IPS-18c (cell line): ENCODE measurements at regions not wholly inside any gene's neighbourhood (a gene's known extent, or its start where the extent isn't known, plus 50 kb on each side); places are given as distances from the start of the nearest gene placed in this dataset.
"Not testable (repeated sequence)": the region's sequence is repeated elsewhere in the genome, so short reads cannot be mapped to it uniquely, and the experiment has no call there.

Source experiments
- H3K4me3 ChIP-seq: 2 replicates; pipeline ENCODE4 v1.7.0; 2013; ENCODE audit warnings: low read depth, mild to moderate bottlenecking, low read length, moderate library complexity; ENCODE audit not compliant: insufficient read depth
- H3K9me3 ChIP-seq: one replicate; pipeline ENCODE4 v1.6.1; 2013; ENCODE audit warnings: mild to moderate bottlenecking, low read length, moderate library complexity; ENCODE audit not compliant: control insufficient read depth, insufficient read depth

- Histone ChIP-seq H3K4me3 (no peak overlapping the region), H3K9me3 (no peaks in the 10 kb centered on the region)
Observed at GRCh38 chr16:86725401-86725800, 147.1 kb downstream of the FOXL1 start.

- no peak overlapping the region for H3K4me3 ChIP-seq
- H3K9me3 ChIP-seq: no peaks in the 10 kb centered on the region
Observed at GRCh38 chr16:86726340-86726739, 148.0 kb downstream of the FOXL1 start.

GRCh38 chr16:86727131-86727530 is 148.8 kb downstream of the FOXL1 start:
- H3K4me3 ChIP-seq: no peak overlapping the region
- no peaks in the 10 kb centered on the region for H3K9me3 ChIP-seq

- Histone ChIP-seq H3K4me3 (no peak overlapping the region), H3K9me3 (peaks cover under 1% of the 10 kb centered on the region)
Observed at GRCh38 chr16:86727632-86728031, 149.3 kb downstream of the FOXL1 start.

GRCh38 chr16:86729686-86730085 is 151.3 kb downstream of the FOXL1 start:
- peaks cover 2% of the 10 kb centered on the region for H3K9me3 ChIP-seq

GRCh38 chr16:86730086-86730485 is 151.7 kb downstream of the FOXL1 start:
- Histone ChIP-seq H3K9me3 (peaks cover 2% of the 10 kb centered on the region), H3K4me3 (no peak overlapping the region)

More at GRCh38 chr16:86729686-86730085, 151.3 kb downstream of the FOXL1 start:
- no peak overlapping the region for H3K4me3 ChIP-seq

- H3K4me3 ChIP-seq: no peak overlapping the region
- H3K9me3 ChIP-seq: peaks cover 2% of the 10 kb centered on the region
Observed at GRCh38 chr16:86730597-86730996, 152.2 kb downstream of the FOXL1 start.

GRCh38 chr16:86732621-86733295 is 154.4 kb downstream of the FOXL1 start:
- Histone ChIP-seq H3K4me3 (0 out of 2 replicates have a peak overlapping the region, but pooled peaks have one; percentile 4), H3K9me3 (peaks cover 2% of the 10 kb centered on the region)

- H3K9me3 ChIP-seq: peaks cover 2% of the 10 kb centered on the region
- H3K4me3 ChIP-seq: 0 out of 2 replicates have a peak overlapping the region, but pooled peaks have one; percentile 4
Observed at GRCh38 chr16:86733546-86734254, 155.4 kb downstream of the FOXL1 start.

GRCh38 chr16:86734543-86735460 is 156.5 kb downstream of the FOXL1 start:
- Histone ChIP-seq H3K4me3 (no peak overlapping the region), H3K9me3 (peaks cover 2% of the 10 kb centered on the region)

- H3K9me3 ChIP-seq: peaks cover 2% of the 10 kb centered on the region
- H3K4me3 ChIP-seq: no peak overlapping the region
Observed at GRCh38 chr16:86735727-86736126, 157.4 kb downstream of the FOXL1 start.

GRCh38 chr16:86736502-86736901 is 158.2 kb downstream of the FOXL1 start:
- Histone ChIP-seq H3K4me3 (no peak overlapping the region), H3K9me3 (peaks cover 2% of the 10 kb centered on the region)

GRCh38 chr16:86737083-86737482 is 158.7 kb downstream of the FOXL1 start:
- H3K9me3 ChIP-seq: peaks cover 2% of the 10 kb centered on the region

GRCh38 chr16:86738322-86738721 is 160.0 kb downstream of the FOXL1 start:
- not testable (repeated sequence) for H3K4me3 ChIP-seq, H3K9me3 ChIP-seq

More at GRCh38 chr16:86737083-86737482, 158.7 kb downstream of the FOXL1 start:
- H3K4me3 ChIP-seq: no peak overlapping the region

- Histone ChIP-seq H3K9me3 (no peaks in the 10 kb centered on the region), H3K4me3 (no peak overlapping the region)
Observed at GRCh38 chr16:86739178-86739577, 160.8 kb downstream of the FOXL1 start.

- no peak overlapping the region for H3K4me3 ChIP-seq
- no peaks in the 10 kb centered on the region for H3K9me3 ChIP-seq
Observed at GRCh38 chr16:86739808-86740207, 161.5 kb downstream of the FOXL1 start.

GRCh38 chr16:86740298-86740697 is 161.9 kb downstream of the FOXL1 start:
- Histone ChIP-seq H3K9me3 (no peaks in the 10 kb centered on the region), H3K4me3 (no peak overlapping the region)
